Stimulated activated CD4-positive, alpha-beta T cell treated with anti-CD3 and anti-CD28 coated beads, TNF-alpha, amount 100 ng/mL, for 48 hours (primary cell): ENCODE measurements at regions not wholly inside any gene's neighbourhood (a gene's known extent, or its start where the extent isn't known, plus 50 kb on each side); places are given as distances from the start of the nearest gene placed in this dataset.
"Not testable (repeated sequence)": the region's sequence is repeated elsewhere in the genome, so short reads cannot be mapped to it uniquely, and the experiment has no call there.

ENCODE experiments used
- DNase-seq, 3 donors: peaks; one replicate each; pipeline ENCODE4 v3.0.0-alpha.2; 2020; ENCODE audit warnings: low read depth in 3 of 3

GRCh38 chr11:134667175-134667500 is 255.1 kb upstream of the B3GAT1 start:
- DNase-seq = no peak

DNA sequence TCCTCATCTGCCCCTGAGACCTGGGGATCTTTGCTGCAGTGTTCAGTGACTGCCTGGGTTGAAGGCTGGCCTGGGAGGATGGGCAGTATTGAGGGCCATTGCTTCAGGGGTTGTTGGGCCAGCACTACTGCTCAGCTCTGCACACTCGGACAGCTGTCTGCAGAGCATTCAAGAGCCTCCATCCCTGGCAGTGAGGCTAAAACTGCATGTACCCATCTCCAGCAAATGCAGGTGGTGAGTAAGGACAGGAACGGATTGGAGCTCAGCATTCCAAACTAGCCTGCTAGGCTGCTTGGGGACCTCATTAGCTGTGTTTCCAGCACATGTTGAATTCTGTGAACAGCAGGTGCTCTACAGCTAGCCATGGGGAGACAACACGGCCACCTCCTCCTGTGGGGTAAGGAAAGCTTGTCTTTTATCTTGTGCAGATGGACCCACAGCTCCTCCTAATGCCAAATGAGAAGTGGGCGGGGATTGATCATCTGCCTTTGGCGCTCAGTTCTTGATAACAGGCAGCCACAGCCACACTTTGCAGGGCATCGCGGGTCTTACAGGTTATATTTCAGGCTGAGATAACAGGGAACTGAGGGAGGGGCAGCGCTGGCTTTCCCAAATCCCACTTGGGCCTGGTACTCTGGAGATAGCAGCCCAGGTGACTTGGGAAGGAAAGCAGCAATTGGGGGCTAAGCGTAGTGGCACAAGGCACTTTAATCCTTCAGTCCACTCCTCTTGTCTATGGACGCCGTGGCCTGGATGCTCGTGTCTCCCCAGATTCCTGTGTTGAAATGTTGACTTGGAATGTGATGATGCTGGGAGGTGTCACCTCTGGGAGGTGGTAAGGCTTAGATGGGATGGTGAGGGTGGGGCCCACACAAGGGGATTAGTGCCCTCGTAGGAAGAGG is 254.5 kb upstream of the B3GAT1 start:
- DNase-seq = no peak

DNA sequence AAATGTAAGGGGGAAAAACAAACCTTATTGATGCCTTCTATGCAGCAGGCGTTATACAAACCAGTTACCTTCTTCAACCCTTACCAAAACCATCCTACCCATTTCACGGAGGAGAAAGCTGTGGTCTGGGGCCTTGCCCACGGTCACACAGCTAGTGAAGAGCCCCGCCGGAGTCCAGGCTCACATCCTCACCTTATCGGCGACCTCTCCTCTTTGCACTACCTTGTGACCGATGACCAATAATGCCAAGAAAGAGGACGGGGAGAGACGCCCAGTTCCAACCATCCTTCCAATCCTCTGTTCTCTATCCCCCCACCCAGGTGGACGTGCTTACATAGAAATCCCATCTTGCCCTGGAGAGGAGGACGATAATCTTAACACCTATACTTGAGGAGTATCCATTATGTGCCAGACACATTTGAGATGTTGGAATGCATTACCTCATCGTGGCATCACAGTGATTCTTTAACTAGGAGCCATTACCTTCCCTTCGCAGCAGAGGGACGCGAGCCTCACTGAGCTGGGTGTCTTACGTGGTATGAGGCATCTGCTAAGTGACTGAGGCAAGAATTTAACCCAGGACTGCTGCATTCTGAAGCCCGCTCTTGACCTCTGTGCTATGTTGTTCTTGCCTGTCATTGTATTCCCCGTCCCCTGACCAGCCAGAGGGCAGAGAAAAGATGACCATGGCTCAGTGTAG is 253.7 kb upstream of the B3GAT1 start:
- no peak for DNase-seq

GRCh38 chr11:134665188-134665535 is 253.1 kb upstream of the B3GAT1 start:
- DNase-seq = no peak

DNA sequence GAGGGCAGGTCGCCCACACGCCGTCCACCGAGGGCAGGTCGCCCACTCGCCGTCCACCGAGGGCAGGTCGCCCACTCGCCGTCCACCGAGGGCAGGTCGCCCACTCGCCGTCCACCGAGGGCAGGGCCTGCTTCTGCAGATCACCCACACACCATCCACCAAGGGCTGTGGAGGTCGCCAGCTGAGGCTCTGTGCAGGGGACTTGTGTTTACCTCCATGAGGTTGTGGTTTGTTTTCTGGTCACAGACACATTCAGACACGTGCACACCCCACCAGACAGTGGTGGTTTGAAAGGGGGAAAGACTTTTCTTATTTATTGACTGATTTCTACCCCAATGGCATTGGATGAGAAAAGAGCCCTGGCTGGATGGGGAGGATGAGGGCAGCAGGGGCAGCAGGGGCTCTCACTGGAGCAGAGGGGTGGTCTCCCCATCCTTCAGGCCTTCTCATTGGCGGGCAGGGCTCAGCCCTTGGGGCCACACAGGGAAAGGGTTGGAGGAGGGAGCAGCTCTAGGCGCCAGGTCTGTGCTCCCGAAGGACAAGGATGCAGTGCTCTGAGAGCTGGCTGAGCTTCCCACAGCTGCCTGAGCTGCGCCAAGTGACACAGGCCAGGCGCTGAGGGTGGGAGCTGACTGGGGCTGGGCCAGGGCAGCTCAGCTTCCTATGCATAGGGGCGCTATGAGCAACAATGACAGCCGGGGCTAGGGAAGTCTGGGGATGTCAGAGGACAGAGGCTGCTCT is 252.6 kb upstream of the B3GAT1 start:
- DNase-seq = no peak

DNA sequence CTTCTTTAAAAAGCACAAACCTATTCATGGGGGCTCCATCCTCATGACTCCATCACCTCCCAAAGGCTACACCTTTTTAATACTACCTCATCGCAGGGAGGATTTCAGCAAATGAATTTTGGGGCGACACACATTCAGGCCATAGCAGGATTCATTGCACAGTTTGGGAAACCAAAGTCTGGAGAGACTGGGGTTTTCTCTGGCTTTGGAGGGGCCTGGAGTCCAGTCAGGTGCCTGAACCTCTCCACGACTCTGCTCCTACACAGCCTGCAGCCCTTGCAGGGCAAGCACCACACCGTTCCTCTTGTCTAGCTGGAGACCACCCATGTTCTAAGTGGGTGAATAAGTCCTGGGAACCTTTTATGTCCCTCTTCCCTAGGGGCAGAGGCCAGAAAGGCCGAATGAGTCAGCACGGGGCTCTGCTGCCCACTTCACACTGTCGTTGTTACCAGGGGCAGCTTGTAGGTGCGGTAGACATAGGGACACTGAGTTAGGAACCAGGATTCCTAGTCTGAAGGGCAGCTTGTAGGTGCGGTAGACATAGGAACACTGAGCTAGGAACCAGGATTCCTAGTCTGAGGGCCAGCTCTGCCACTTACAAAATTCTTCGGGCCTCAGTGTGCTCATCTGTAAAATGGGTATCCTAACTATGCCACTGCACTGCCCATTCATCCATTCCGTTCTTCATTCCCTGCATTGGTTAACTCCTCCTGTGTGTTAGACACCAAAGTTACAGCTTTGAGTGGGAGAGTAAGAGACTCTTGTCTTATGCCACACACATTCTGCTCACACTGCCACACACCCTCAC is 251.7 kb upstream of the B3GAT1 start:
- DNase-seq = no peak

DNA sequence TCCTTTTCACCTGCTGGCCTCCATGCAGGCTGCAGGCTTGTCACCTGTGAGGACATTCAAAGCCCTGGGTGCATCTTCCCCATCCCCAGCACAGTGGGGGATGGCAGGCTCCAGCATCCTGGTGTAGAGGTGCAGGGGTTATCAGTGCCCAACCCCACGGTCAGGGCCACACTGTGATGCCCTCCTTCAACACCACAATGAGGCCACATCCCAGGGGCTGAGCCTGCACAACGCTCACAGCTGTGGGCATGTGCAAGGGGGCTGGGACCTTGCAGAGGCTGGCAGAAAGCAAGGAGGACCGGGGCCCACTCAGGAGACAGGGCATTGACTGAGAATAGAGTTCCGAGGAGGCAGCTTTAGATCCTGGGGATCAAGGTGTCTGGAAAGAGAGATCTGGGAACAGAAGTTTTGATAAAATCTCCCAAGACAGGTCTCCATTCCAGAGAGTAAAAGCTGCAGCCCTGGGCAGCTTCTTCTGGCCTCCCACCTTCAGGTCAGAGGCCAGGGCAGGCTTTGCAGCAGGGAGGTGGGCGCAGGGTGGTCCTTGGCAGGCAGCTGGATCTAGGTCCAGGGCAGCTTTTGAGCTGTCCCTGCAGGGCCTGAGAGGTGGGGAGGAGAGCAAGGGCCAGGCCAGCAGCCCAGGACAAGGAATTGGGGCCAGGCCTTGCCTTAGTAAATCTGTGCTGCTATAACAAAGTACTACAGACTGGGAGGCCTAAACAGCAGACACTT is 250.8 kb upstream of the B3GAT1 start:
- no peak for DNase-seq

DNA sequence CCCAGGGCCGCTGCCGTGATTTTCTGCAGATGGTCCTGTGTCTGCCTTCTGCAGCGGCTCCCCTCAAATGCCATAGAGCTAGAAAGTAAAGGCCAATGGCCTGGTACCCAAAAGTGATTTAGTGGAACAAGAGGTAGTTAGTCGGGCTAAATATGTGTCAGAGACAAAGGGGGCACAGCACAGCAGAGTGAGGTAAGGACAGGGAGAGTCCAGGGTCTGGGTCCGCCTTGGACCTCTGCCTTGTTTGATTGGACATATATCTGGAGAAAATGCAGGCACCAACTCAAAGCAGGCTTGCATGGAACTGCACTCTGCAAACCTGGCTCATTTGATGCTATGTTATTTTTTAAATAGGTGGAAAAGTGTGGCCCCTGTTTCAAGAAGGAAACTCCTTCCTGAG is 249.6 kb upstream of the B3GAT1 start:
- DNase-seq = no peak

DNA sequence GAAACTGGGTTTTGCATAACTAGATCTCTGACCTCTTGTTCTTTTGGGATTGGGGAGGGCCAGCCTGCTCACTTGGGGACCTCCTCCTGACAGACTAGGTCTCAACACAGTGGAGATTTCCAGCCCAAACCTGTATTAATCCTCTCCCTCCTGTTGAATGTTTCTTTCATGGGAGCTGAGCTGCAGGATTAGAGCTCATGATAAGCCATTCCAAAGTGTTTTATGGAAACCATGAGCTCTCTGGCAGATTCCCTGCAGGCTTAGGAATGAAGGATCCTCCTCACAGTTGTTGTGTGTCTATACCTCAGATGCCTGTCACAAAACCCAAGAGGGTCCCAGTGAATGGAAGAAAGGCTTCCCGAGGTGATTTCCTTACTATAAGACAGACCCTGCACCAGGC is 248.4 kb upstream of the B3GAT1 start:
- no peak for DNase-seq

GRCh38 chr11:134659882-134660281 is 247.8 kb upstream of the B3GAT1 start:
- DNase-seq = no peak

GRCh38 chr11:134658481-134659225 is 246.6 kb upstream of the B3GAT1 start:
- no peak for DNase-seq

GRCh38 chr11:134657631-134658030 is 245.6 kb upstream of the B3GAT1 start:
- DNase-seq = no peak

DNA sequence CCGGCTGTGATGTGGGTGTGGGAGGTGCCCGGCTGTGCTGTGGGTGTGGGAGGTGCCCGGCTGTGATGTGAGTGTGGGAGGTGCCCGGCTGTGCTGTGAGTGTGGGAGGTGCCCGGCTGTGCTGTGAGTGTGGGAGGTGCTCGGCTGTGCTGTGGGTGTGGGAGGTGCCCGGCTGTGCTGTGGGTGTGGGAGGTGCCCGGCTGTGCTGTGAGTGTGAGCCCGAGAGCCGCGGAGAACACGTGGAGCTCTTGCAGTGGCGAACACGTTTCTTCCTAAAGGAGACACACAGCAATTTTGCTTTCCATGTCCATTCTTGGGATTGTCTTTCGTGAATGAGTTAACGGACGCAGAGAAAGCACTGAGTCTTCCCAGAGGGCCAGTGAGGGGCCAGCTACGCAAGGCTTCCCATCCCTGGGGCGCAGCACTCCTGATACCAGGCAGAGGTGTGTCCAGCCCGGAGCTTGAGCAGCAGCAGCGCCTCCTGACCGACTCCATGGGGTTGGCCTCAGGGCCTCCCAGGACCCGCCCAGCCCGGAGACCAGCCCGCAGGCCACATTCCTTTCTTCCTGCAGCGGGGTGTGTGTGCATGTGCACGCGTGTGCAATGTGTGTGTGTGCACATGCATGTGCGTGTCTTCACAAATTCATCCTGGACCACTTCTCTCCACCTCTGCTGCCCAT is 245.0 kb upstream of the B3GAT1 start:
- no peak for DNase-seq

GRCh38 chr11:134656086-134656840 is 244.2 kb upstream of the B3GAT1 start:
- DNase-seq = not testable (repeated sequence)

DNA sequence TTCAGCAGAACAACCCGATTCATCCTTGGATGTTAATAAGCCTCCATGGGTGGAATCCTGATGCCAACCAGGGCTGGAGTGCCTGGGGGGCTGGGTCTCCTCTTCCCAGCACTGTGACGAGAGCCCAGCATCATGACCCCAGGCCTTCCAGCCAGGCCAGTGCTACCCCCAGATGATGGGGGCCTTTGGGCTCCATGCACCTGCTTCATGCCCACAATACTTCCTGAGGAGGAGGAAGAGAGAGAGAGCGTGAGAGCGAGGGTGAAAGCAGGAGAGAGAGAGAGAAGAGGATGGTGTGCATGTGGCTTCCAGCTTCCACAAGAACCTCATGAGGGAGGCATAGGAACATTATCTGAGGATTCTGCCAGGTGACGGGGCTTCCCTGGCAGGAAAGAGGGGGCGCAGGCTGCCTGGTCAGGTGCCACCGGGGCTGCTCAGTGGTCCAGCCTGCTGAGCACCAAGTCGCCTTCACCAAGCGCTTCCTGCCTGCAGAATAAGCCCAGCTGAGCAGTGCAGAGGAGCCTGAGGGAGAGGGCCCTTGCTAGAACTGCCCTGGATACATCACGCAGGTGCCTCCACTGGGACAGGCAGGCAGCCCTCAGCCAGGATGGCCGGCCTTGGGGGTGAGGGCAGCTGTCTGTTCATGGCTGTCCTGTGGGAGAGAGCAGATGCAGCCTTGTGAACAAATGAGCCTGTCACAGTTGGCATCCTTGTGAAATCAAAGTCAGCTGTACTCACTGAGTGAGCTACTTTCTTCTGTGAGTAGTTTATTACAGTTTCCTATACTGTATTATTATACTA is 243.3 kb upstream of the B3GAT1 start:
- DNase-seq = no peak

DNA sequence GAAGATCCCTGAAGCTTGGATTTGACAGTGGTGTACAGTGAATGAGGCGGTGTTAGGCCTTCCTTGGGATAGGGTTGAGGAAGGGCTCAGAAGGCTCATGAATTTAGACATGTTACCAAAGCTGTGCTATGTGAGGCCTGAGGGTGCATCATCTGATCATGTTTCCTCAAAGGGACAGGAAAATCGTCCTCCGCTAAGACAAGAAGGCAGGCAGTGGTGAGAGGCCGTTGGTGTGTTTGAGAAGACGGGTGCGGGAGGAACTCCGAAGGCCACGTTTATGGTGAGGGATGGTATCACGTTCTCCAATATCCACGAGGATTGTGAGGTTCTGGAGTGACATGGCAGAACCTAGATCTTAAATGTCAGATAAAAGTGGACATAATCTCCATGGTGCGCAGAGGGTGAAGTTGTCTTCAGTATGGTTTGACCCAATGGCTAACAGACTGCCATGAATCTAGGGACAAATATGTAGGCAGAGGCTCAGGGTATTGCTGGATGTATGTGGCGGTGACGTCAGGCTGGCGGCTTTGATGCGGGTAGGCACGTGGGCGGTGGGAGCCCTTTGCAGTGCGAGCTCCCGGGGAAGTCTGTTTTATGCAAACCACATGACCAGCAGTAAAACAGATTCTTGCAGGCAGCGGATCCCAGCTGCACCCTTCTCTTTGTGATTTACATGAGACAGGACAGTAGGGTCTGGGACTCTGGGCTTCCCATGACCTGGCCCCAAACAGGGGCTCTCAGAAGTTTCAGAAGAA is 242.3 kb upstream of the B3GAT1 start:
- DNase-seq = peak; percentile 1 to 48 (median 16)

GRCh38 chr11:134652586-134653255 is 240.7 kb upstream of the B3GAT1 start:
- DNase-seq = no peak
